ENCODE measurements at regions not wholly inside any gene's neighbourhood (a gene's known extent, or its start where the extent isn't known, plus 50 kb on each side); places are given as distances from the start of the nearest gene placed in this dataset.

GRCh38 chr10:93225938-93226337 is 152.2 kb downstream of the CYP26A1 start:
- TF ChIP-seq CTCF (conservative IDR thresholded peaks at IDR 0.05 in 1 of 2, IDR thresholded peaks at IDR 0.05 in 1 of 2; ENCODE audit: low read depth in 1 of 2, low read length in 2 of 2): no peak
- TF ChIP-seq EZH2 (IDR thresholded peaks at IDR 0.05; ENCODE audit: low read length, missing control alignments): no peak
